Fibroblast of pulmonary artery (primary cell): ENCODE measurements at regions not wholly inside any gene's neighbourhood (a gene's known extent, or its start where the extent isn't known, plus 50 kb on each side); places are given as distances from the start of the nearest gene placed in this dataset.

Source experiments
- DNase-seq: peaks from one replicate; pipeline ENCODE4 v3.0.0-alpha.2; 2010; ENCODE audit warnings: low read depth
- H3K4me3 ChIP-seq: replicated peaks from 2 replicates; pipeline ENCODE4 v1.5.1; 2011; ENCODE audit warnings: low read depth, mild to moderate bottlenecking, control low read depth, low read length, moderate library complexity
- CTCF ChIP-seq: IDR thresholded peaks from 2 replicates; pipeline ENCODE4 v1.5.1; 2011; ENCODE audit warnings: mild to moderate bottlenecking, control low read depth, low read length, inconsistent platforms; ENCODE audit errors: missing control alignments

GRCh38 chr19:30152510-30153291 lies 210.7 kb downstream of the URI1 start:
- no peak for DNase-seq
- no peak overlapping the region for H3K4me3 ChIP-seq
- no peak for TF ChIP-seq CTCF

- no peak for DNase-seq
- TF ChIP-seq CTCF, result no peak
- H3K4me3 ChIP-seq, result no peak overlapping the region
Observed at GRCh38 chr19:30153326-30154210, 211.5 kb downstream of the URI1 start.

- no peak for TF ChIP-seq CTCF
- DNase-seq, result no peak
- no peak overlapping the region for H3K4me3 ChIP-seq
Observed at GRCh38 chr19:30154410-30154809, 212.4 kb downstream of the URI1 start.

- no peak for DNase-seq
- no peak for TF ChIP-seq CTCF
- no peak overlapping the region for H3K4me3 ChIP-seq
Observed at GRCh38 chr19:30155381-30156200, 213.6 kb downstream of the URI1 start.

- DNase-seq, result no peak
- TF ChIP-seq CTCF, result no peak
- no peak overlapping the region for H3K4me3 ChIP-seq
Observed at GRCh38 chr19:30156646-30157045, 214.6 kb downstream of the URI1 start.

GRCh38 chr19:30158067-30158892 lies 213.9 kb upstream of the ZNF536 start:
- TF ChIP-seq CTCF, result no peak
- no peak overlapping the region for H3K4me3 ChIP-seq
- DNase-seq, result no peak
